ENCODE measurements at regions not wholly inside any gene's neighbourhood (a gene's known extent, or its start where the extent isn't known, plus 50 kb on each side); places are given as distances from the start of the nearest gene placed in this dataset.

DNA sequence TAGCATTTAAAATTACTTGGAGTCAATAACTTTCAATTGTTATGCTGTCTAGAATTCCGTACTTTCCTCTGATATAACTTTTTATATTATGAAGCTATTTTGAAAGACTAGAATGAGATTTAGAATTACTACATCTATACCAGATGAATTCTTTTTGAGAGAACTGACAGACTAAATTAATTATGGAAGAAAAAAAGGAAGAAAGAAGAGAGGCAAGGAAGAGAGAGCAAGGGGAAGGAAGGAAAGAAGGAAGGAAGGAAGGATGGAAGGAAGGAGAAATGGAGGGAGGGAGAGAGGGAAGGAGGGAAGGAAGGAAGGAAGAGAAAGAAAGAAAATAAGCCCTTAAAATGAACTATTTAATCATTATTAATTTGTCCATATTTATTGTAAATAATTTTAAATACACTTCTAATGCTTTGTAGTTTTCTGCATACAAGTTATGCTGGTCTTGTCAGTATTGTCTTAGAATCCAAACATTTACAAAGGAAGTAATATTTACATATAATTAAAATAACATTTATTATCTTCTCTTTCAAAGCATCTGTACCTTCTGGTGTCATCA, 280.4 kb upstream of the HSF2 start:
- DNase-seq (ENCODE audit: low read depth): no peak

DNA sequence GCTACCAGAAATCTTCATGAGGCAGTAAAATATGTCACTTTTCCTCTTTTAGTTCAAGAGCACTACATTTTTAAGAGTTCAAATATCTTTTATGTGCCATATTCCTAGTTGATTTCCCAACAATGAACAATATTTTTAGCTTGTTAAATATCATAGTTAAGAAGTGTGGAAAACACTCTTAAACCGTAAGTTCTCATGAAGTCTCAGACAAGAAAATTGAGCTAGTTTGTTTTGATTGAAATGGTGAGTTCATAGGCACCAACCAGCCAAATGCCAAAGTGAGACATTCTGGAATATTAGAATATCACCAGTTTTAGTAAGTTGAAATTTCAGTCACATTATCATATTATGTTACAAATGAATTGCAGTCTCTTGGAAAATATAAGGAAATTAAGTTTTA, 277.2 kb upstream of the HSF2 start:
- no peak for DNase-seq (ENCODE audit: low read depth)

DNA sequence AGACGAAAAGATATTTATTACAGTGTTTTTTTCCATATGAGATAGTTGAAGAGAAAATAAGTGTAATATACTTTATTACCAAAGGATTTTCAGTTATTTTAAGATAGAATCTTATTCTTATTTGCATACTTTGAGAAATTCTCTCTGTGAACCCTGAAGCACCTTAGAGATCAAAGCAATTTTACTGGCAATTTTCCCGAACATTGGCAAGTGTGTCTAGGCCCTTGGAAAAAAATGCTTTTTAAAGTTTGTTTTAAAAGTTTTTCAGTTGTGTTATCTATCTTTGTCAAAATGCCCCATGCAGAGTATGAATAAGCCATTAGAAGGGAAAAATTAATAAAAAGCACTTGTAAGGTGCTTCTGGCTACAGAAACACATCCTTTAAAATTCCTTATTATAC, 276.8 kb upstream of the HSF2 start:
- DNase-seq (ENCODE audit: low read depth): no peak

DNA sequence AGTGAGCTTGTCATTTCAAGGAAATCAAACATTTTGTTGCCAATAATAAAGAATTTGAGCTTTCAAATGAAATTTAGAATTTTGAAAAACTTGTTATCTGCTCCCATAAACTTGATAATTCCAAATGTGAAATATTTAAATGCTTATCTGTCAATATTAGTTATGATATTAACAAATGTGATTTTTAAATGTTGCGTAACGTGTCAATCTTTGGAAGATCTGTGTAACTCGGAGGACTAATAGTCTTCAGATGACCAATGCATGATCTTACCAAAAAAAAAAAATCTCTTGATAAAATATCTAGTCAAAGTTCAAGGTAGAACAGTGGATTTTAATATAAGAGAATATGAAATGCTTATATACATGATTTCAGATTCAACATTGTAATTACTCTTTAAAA, 274.5 kb upstream of the HSF2 start:
- DNase-seq (ENCODE audit: low read depth): no peak

DNA sequence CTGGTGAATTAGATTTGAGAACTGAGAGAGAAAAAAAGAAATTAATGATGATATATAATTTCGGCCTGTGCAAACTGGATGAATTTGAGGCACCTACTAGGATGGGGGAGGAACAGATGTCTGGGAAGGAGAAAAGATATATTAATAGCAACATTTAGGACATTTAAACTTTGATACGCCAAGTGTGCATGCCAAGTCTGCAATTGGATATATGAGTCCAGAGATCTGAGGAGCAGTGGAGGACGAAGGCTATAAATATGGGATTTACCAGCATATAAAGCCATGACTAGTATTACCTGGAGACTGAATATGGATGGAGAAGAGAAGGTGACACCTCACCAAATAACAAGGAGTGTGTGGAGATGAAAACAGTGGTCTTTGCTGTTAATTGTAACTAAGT, 272.6 kb upstream of the HSF2 start:
- no peak for DNase-seq (ENCODE audit: low read depth)

DNA sequence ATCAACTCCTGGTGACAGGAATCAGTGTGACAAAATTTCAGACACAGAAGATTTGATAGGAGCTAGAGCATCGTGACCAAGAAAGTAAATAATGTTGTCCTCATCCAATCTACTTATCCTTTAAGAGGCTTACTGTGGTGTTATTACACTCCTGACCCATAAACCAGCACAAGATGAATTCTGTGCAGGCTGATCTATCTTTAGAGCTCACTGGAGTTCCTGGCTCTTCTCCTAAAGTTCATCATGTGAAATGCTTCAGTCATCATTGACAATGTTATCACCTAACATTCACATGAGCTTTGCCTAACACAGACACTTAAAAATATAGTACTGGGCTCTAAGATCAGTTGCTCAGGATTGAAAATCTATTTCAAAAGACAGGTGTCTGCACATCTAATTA, 271.0 kb upstream of the HSF2 start:
- DNase-seq (ENCODE audit: low read depth): no peak

DNA sequence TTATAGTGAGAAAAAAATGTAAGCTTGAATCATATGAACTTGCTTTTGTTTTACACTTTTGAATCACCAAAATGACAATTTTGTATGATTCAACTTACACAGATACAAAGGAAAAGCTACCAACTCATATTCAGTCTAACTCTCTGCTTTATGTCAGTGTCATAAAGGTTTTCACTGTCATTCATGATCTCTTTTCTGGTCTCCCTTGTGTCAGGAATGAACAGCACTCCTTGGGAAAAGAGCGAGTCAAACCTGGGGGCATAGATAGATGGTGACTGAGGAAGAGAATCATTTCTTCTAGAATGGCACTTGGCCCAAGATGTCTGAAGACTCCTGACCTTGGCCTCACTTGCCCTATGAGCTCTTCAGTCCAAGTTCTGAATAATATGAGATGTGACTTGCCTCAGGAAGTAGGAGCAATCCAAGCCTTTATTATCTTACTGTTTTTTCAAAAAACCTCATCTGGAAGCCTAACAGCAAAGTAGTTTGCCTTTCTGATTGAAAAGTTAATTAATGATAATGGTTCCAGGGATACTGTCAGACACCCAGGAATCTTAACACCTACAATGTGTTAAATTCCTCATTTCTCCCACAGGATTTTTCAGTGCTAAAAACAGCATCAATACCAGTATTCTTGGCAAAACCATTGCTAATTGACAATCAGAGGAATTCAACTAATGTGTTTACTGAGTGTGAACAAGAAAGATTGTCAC, 270.0 kb upstream of the HSF2 start:
- no peak for DNase-seq (ENCODE audit: low read depth)

DNA sequence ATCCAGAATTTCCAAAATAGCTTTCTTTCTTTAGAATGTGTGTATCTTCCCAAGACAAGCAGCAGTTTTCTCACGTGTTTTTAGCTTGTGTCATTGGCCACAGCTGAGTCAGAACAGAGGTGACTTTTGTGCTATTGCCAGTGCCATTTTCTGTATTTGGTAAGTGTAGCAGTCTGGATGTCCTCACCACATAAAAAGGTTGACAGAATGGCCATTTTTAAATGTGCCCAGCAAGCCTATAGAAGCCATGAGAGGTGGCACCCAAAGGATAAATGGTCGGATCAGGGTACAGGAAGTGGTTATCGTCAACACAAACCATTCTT, 269.5 kb upstream of the HSF2 start:
- DNase-seq (ENCODE audit: low read depth): no peak

DNA sequence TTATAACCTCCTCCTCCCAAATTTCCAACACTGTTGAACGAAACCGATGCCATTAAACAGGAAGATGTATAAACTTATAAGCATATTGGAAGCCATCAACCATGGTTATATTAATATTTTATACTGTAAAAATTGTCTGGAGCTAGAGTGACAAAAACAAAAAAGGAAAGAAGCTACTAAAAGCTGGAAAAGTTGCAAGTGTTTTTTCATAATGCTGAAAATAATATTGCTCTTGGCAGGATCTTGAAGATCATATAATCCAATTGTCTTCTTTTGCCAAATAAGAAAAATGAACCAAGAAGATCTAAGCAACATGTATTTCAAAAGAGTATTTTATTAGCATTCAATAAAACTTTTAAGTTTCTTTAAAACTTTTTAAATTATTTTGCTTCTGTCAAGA, 268.9 kb upstream of the HSF2 start:
- no peak for DNase-seq (ENCODE audit: low read depth)

DNA sequence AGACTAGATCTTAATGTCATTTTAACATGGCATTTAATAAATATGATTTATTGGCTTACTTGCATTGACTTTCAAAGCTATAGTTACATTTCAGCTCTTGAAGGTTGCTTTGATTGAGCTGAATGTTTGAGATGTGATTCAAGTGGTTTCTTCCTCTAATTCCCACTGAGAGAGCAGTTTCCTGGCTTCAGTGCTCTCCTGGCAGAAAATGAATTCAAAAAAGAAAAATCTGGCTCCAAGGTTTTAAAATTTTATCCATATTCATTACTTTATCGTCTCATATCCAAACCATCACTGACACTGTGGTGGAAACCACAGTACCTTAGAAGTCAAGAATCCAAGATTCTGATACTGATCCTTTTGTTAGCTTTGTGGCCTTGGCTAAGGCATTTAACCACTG, 263.1 kb upstream of the HSF2 start:
- no peak for DNase-seq (ENCODE audit: low read depth)

DNA sequence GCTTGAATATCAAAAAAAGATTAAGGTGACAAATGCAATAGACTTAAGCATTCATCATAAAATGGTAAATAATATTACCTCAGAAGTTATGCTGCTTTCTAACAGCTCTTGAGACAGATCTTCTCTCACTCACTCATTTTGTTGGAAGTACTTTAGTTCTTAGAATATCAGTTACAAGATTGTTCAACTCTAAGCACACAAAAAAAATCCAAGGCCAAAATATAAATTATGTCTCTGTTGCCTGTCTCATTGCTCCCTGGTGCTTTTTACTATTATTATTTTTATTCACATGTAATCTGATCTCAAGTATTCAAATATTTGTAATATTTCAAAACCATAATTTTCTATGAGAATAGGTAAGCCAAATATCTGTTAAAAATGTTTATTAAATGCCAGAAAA, 259.4 kb upstream of the HSF2 start:
- DNase-seq (ENCODE audit: low read depth): no peak

DNA sequence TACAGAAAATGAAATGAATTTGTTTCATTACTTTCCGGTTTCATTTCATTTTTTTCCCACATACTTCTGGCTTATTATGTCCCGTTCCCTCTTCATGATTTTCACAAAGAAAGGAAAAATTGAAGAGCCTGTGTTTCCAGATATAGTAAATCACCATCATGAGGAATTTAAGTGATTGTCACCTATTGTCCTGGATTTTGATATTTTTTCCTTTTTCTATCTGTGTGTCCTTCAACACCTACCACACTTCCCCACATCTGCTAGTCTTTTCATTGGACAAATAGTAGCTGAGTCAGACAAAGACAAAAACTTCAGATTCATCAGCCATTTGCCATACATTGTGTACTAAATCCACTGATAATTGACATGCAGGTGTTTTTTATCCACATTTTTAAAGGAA, 258.2 kb upstream of the HSF2 start:
- no peak for DNase-seq (ENCODE audit: low read depth)

DNA sequence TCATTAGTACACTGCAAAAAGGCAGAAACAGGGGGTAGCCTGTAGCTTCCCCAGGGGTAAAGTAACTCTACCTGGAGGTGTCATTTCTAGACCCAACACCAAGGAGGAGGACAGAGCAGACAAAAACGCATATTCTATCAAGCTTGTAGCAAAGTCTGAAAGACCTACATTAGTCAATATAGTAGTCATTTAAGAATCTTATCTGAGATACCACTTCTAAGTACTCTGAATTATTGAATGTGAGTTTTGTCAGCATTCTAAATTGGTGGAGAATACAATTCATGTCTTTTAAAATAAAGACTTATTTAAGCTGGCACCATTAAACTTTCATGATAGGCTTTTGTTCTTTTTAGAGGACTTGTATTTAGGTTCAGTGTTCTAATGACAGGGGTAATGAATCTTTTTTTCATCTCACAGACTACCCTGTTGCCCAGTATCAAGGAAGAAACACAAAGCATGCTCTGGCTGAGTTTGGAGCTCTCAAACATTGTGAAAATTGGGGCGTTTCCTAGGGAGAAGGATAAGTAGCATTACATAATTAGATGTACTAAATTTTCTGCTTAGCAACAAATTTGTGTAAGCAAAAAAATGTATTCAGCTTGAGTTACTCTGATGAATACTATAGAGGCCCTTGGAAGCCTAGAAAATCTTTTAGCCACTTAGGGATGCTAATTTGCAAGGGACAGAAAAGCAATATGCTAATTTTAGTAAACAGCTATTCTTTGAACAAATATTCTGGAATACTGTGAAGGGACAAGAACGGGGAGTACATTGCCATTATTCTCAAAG, 255.4 kb upstream of the HSF2 start:
- no peak for DNase-seq (ENCODE audit: low read depth)

DNA sequence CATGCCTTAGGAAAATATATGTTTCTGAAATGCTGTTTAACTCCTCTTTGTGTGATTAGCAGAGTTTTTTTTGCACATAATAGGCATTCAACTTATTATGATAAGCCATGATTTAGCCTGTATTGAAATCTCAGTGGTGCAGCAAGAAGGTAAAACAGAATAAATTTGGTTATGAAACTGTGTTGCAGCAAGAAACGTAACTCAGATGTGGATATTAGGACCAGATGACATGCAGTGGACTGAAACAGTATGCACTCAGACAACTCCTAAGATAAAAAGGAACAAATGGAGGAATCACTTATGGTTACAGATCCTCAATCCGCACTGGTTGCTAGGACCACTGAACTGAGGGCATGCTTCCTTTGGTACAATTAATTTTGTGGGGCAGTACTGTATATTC, 254.2 kb upstream of the HSF2 start:
- DNase-seq (ENCODE audit: low read depth): no peak

DNA sequence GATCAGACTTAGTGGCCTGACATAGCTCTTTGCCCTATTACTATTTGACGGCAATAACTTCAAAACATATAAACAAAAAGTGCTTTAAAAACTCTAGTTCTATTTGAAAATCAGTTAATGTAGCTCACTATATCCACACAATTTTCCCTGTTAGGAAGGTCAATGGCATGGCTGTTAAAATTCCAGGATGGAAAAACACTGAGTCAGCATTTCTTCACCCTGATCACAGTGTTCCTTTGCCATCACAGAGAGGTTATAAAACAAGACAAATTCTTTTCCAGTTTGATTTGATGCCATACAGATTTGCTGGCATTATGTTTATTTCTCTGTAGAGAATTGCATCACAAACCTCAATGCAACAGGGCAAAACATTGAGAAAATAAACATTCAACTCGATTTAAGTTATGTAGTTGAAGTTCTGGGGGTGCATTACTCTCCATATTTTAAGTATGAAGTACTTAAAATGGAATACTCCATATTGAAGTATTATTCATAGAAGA, 253.7 kb upstream of the HSF2 start:
- DNase-seq (ENCODE audit: low read depth): no peak

DNA sequence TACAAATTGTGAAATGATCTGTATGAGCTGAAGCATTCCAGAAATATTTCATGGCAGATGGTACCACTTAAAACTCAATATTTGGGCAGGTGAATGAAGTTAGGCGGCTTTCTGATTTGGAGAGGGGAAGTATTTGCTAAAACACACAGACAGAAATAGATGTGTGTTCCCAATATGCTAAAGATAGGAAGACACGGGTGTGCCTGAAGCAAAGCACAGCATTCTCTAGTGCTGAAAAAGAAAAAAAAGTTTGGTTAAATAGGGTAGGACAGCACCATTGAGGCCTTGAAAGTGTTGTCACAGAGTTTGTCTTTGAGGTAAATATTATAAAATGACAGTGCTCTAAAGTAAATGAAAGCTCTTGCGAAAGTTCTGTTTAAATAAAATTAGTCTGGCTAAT, 252.2 kb upstream of the HSF2 start:
- DNase-seq (ENCODE audit: low read depth): no peak

DNA sequence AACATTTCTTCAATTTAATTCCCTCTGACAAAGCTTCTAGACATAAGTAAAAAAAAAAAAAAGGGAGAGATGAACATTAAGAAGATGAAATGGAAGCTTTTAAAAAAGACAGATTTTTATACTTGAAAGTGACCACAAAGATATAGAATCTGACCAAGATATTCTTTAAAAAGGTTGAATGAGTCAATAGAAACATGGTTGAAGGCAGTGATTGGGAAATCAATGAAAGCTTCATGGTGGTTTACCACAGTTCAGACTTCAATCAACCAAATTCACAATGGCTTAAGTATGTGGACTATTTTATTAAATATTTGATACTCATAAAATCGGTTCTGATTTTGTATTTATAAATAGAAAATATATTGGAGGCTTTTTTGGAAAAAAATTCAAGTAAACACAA, 248.4 kb upstream of the HSF2 start:
- DNase-seq (ENCODE audit: low read depth): no peak

DNA sequence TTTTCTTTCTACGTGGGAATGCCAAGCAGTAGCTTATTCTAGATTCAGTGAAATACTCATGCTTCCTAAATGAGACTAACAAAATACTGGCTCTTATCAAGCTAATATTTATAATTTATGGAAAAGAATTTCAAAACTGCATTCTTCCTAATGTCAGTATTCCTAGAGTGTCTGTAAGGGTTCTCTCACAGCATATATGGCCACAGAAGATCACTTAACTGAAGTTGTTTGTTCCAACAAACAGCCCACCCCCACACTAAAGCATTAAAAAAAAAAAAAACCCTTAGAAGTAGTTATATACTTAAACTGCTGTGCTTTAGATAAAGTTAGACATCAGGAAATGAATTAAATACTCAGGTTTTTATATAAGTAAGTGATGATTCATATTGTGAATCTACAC, 247.7 kb upstream of the HSF2 start:
- DNase-seq (ENCODE audit: low read depth): no peak

DNA sequence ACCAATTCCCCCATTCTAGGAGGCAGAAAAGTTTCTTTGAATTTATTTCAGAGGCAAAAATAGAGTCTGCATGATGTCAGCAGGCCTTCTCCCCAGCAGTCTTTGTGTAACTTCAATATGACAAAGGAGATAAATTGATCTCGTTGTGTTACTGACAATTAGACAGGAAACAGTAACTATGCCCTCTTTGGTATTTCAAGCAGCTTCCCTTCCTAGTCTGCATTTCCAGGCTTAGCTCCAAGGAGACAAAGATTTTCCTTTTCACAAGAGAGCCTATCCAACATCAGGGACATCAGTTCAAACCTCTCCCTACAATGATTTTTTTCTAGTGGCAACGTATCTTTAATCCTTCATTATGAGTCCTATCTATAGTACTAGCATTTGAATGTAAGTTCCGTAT, 245.9 kb upstream of the HSF2 start:
- no peak for DNase-seq (ENCODE audit: low read depth)

DNA sequence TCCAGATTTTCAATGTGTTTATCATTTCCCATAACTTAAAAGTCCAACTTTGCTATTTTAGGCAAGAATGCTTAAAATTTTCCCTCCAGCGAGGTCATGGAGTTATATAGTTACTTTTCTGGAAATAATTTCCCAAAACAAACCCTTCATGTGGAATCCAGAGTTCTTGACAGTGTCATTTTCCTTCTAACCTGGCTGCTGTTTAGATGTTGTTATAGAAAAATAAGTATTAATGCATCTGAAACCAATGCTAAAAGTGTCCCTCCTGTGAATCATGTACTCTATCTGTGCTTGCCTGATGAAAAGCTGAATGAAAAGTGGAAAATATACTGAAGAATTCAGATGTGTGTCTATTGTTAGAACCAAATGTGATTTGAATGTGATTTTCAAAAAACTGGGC, 245.3 kb upstream of the HSF2 start:
- DNase-seq (ENCODE audit: low read depth): no peak

DNA sequence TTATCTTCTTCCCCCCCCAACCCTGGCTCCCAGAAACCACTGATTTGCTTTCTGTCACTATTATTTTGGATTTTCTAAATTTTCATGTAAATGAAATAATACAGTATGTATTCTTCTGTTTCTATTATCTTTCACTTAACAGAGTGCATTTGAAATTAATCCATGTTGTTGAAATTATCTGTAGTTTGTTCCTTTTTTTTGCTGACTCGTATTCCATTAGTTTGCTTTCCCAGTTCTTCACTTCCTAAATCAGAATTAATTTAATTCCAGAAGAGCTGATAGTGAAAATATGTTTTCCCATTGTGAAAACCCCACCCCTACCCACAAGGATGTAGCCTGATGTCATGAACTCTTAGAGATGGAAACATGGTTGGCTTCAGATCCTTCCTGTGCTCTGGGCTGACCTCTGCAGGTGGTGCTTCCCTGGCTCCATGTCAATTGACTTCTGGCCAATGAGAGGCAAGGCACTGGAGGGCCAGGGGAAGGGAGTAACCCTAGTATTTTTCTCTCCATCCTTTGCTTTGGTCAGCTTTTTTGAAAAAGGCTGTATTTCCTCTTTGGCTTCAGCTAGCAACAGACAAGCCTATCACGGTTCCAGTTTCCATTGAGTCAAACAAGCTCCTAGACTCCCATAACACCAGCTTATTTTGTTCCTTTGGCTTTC, 244.4 kb upstream of the HSF2 start:
- no peak for DNase-seq (ENCODE audit: low read depth)

DNA sequence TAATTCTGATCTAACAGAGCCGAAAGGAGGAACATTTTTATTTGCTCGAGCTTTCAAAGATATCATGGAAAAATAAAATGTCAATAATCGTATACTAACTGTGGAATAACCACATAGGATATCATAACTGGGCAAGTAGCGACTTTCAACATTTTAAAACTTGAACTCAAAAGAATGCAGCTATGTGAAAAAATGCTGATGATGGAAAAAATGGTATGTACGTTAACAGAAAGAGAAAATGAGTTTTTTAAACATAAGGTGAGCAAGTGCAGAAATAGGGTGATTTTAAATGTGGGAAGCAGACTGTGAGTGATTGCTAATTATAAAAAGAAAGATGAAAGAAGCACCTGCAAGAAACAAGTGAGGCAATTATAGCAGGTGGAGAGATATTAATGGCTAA, 238.3 kb upstream of the HSF2 start:
- no peak for DNase-seq (ENCODE audit: low read depth)

DNA sequence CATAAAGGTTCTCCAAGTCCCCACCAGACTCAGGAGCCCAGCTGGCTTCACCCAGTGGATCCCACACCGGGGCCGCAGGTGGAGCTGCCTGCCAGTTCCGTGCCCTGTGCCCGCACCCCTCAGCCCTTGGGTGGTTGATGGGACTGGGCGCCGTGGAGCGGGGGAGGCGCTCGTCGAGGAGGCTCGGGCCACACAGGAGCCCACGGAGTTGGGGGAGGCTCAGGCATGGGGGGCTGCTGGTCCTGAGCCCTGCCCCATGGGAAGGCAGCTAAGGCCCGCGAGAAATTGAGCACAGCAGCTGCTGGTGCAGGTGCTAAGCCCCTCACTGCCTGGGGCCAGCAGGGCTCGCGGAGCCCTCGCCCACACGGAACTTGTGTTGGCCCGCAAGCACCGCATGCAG, 234.4 kb upstream of the HSF2 start:
- DNase-seq (ENCODE audit: low read depth): no peak
